Mesothelial cell of epicardium (in vitro differentiated cells): ENCODE measurements at regions not wholly inside any gene's neighbourhood (a gene's known extent, or its start where the extent isn't known, plus 50 kb on each side); places are given as distances from the start of the nearest gene placed in this dataset.
"Not testable (repeated sequence)": the region's sequence is repeated elsewhere in the genome, so short reads cannot be mapped to it uniquely, and the experiment has no call there.

Experiments used
- DNase-seq, 2 experiments: peaks; one replicate each; pipeline ENCODE4 v3.0.0; 2021; ENCODE audit warnings: low spot score in 2 of 2; ENCODE audit not compliant: unreplicated experiment in 2 of 2
- H3K27ac Mint-ChIP-seq: 2 replicates; pipeline ENCODE4 v1.8.0; 2021; ENCODE audit warnings: mixed read lengths
- H3K27me3 Mint-ChIP-seq: 2 replicates; pipeline ENCODE4 v1.8.0; 2021; ENCODE audit warnings: low read depth, mixed read lengths
- H3K36me3 Mint-ChIP-seq: 2 replicates; pipeline ENCODE4 v1.8.0; 2021; ENCODE audit warnings: mixed read lengths
- H3K4me1 Mint-ChIP-seq: 2 replicates; pipeline ENCODE4 v1.8.0; 2021; ENCODE audit warnings: mixed read lengths
- H3K4me3 Mint-ChIP-seq: 2 replicates; pipeline ENCODE4 v1.8.0; 2021; ENCODE audit warnings: mild to moderate bottlenecking, moderate library complexity, mixed read lengths
- H3K9me3 Mint-ChIP-seq: 2 replicates; pipeline ENCODE4 v1.8.0; 2021; ENCODE audit warnings: mixed read lengths
- TF ChIP-seq, protein P1 (sequence below): fragments of 200-600 bp; sonication (generic); IDR thresholded peaks from one replicate; pipeline ENCODE4 v1.5.0; 2021; ENCODE audit warnings: antibody characterized with exemption; ENCODE audit not compliant: unreplicated experiment

DNA sequence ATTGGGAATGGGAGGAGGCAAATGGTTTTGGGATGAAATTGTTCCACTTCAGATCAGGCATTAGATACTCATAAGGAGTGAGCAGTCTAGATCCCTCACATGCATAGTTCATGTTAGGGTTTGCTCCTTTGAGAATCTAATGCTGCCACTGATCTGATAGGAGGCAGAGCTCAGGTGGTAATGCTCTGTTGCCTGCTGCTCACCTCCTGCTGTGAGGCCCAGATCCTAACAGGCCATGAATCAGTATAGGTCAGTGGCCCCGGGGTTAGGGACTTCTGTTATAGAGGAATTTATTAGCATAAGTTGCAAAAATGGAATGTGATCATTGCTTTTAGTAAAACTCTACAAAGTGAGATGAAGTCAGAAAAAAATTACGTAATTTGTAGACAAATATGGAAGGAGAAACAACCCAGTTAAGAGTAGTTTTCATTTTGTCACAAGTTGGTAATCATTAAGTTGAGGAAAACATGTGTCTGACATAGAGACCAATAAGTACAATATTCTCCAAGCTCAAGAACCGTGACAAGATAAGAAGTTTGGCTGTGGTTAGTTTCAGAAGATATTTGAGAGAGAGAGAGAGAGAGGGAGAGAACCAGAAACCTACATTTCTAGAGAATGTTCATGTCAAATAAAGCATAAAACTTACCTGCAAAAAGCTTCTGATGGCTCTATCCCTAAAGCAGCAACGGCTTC is 689.7 kb upstream of the PRMT6 start:
- H3K27me3 Mint-ChIP-seq = no peaks in the 10 kb centered on the region
- H3K4me1 Mint-ChIP-seq = no peaks in the 10 kb centered on the region
- no peak overlapping the region for H3K27ac Mint-ChIP-seq
- H3K9me3 Mint-ChIP-seq = peaks cover 3% of the 10 kb centered on the region
- H3K4me3 Mint-ChIP-seq = no peak overlapping the region
- TF ChIP-seq, protein P1, sequence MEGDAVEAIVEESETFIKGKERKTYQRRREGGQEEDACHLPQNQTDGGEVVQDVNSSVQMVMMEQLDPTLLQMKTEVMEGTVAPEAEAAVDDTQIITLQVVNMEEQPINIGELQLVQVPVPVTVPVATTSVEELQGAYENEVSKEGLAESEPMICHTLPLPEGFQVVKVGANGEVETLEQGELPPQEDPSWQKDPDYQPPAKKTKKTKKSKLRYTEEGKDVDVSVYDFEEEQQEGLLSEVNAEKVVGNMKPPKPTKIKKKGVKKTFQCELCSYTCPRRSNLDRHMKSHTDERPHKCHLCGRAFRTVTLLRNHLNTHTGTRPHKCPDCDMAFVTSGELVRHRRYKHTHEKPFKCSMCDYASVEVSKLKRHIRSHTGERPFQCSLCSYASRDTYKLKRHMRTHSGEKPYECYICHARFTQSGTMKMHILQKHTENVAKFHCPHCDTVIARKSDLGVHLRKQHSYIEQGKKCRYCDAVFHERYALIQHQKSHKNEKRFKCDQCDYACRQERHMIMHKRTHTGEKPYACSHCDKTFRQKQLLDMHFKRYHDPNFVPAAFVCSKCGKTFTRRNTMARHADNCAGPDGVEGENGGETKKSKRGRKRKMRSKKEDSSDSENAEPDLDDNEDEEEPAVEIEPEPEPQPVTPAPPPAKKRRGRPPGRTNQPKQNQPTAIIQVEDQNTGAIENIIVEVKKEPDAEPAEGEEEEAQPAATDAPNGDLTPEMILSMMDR = no peak
- H3K36me3 Mint-ChIP-seq = no peaks in the 10 kb centered on the region
- no peak for DNase-seq

DNA sequence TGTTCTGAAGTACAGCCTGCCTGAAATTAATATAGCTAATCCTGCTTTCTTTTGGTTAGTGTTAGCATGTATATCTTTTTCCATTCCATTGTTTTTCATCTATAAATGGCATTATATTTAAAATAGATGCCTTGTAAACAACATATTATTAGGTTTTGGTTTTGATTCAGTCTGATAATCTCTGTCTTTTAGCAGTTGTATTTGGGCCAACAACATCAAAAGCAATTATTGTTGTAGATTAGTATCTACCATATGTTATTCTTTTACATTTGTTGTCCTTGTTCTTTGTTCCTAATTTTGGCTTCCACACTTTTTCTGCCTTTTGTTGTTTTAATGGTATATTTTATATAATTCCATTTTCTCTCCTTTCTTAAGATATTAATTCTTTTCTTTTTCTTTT is 678.2 kb upstream of the PRMT6 start:
- TF ChIP-seq, protein P1 = no peak
- H3K9me3 Mint-ChIP-seq = peaks cover 13% of the 10 kb centered on the region
- DNase-seq = no peak
- no peaks in the 10 kb centered on the region for H3K27me3 Mint-ChIP-seq
- H3K4me3 Mint-ChIP-seq = no peak overlapping the region
- no peak overlapping the region for H3K27ac Mint-ChIP-seq
- H3K4me1 Mint-ChIP-seq = no peaks in the 10 kb centered on the region
- H3K36me3 Mint-ChIP-seq = no peaks in the 10 kb centered on the region

- Mint-ChIP-seq H3K27me3 (no peaks in the 10 kb centered on the region), H3K27ac (no peak overlapping the region), H3K9me3 (no peaks in the 10 kb centered on the region), H3K4me3 (no peak overlapping the region), H3K4me1 (no peaks in the 10 kb centered on the region), H3K36me3 (no peaks in the 10 kb centered on the region)
- TF ChIP-seq, protein P1 = no peak
- DNase-seq = no peak
Observed at GRCh38 chr1:106380772-106381171, 675.7 kb upstream of the PRMT6 start.

- not testable (repeated sequence) for H3K4me3 Mint-ChIP-seq
Observed at GRCh38 chr1:106389160-106389559, 667.3 kb upstream of the PRMT6 start.

GRCh38 chr1:106393046-106393445 is 663.4 kb upstream of the PRMT6 start:
- H3K4me1 Mint-ChIP-seq = peaks cover 6% of the 10 kb centered on the region
- H3K4me3 Mint-ChIP-seq = no peak overlapping the region
- H3K36me3 Mint-ChIP-seq = no peaks in the 10 kb centered on the region
- TF ChIP-seq, protein P1 = no peak
- no peak for DNase-seq
- H3K9me3 Mint-ChIP-seq = no peaks in the 10 kb centered on the region
- H3K27ac Mint-ChIP-seq = no peak overlapping the region
- no peaks in the 10 kb centered on the region for H3K27me3 Mint-ChIP-seq

More at GRCh38 chr1:106389160-106389559, 667.3 kb upstream of the PRMT6 start:
- not testable (repeated sequence) for DNase-seq, H3K27ac Mint-ChIP-seq, H3K9me3 Mint-ChIP-seq, H3K36me3 Mint-ChIP-seq, H3K4me1 Mint-ChIP-seq, H3K27me3 Mint-ChIP-seq

DNA sequence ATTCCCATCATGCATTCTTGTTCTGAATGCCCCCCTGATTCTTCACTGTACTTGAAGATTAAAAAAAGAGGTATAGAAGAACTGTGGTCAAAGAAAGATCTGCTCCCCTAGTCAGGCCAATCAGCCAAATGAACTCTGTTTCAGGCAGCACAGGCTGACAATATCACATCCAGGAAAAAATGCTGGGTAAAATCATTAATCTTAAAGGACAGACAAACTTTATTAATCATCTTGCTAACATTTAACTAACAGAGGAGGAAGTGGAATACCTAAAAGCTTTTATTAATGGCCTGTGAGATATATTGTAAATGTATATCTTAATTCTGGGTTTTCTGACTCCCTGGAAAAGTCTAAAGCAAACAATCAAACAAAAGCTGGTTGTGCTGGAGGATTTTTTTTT is 660.5 kb upstream of the PRMT6 start:
- Mint-ChIP-seq H3K4me1 (peaks cover 6% of the 10 kb centered on the region), H3K9me3 (no peaks in the 10 kb centered on the region), H3K36me3 (no peaks in the 10 kb centered on the region), H3K27ac (no peak overlapping the region), H3K27me3 (no peaks in the 10 kb centered on the region), H3K4me3 (no peak overlapping the region)
- DNase-seq = no peak
- TF ChIP-seq, protein P1 = no peak
